Endodermal cell (in vitro differentiated cells): ENCODE measurements at regions not wholly inside any gene's neighbourhood (a gene's known extent, or its start where the extent isn't known, plus 50 kb on each side); places are given as distances from the start of the nearest gene placed in this dataset.

Source experiments
- DNase-seq: peaks from one replicate; pipeline ENCODE4 v3.0.0-alpha.2; 2017
- H3K27ac ChIP-seq: 2 replicates; pipeline ENCODE4 v1.5.1; 2013; ENCODE audit warnings: mild to moderate bottlenecking, low read depth, low read length, moderate library complexity
- H3K27me3 ChIP-seq: 2 replicates; pipeline ENCODE4 v1.6.1; 2013; ENCODE audit warnings: mild to moderate bottlenecking, low read length, moderate library complexity; ENCODE audit not compliant: insufficient read depth, control insufficient read depth, poor library complexity, severe bottlenecking
- H3K36me3 ChIP-seq: 2 replicates; pipeline ENCODE4 v1.7.0; 2013; ENCODE audit warnings: mild to moderate bottlenecking, low read length, moderate library complexity; ENCODE audit not compliant: control insufficient read depth, insufficient read depth
- H3K4me1 ChIP-seq: one replicate; pipeline ENCODE4 v1.7.0; 2013; ENCODE audit warnings: low read length; ENCODE audit not compliant: control insufficient read depth, insufficient read depth
- H3K4me3 ChIP-seq: 2 replicates; pipeline ENCODE4 v1.5.1; 2013; ENCODE audit warnings: mild to moderate bottlenecking, low read length, moderate library complexity
- H3K9ac ChIP-seq: 2 replicates; pipeline ENCODE4 v1.6.1; 2013; ENCODE audit warnings: mild to moderate bottlenecking, low read length, moderate library complexity; ENCODE audit not compliant: poor library complexity, severe bottlenecking; ENCODE audit errors: extremely low read depth
- H3K9me3 ChIP-seq: 2 replicates; pipeline ENCODE4 v1.6.1; 2013; ENCODE audit warnings: mild to moderate bottlenecking, low read length, moderate library complexity; ENCODE audit not compliant: control insufficient read depth
- H3K27ac Mint-ChIP-seq: 2 replicates; pipeline ENCODE4 v1.8.0; 2020; ENCODE audit warnings: mixed read lengths
- H3K27me3 Mint-ChIP-seq: 2 replicates; pipeline ENCODE4 v1.8.0; 2021; ENCODE audit warnings: mild to moderate bottlenecking, mixed read lengths; ENCODE audit not compliant: insufficient read depth
- H3K36me3 Mint-ChIP-seq: 2 replicates; pipeline ENCODE4 v1.8.0; 2020; ENCODE audit warnings: low read depth, mixed read lengths
- H3K4me1 Mint-ChIP-seq: 2 replicates; pipeline ENCODE4 v1.8.0; 2020; ENCODE audit warnings: mixed read lengths
- H3K4me3 Mint-ChIP-seq: 2 replicates; pipeline ENCODE4 v1.8.0; 2020; ENCODE audit warnings: mild to moderate bottlenecking, moderate library complexity, mixed read lengths
- H3K9me3 Mint-ChIP-seq: 2 replicates; pipeline ENCODE4 v1.8.0; 2020; ENCODE audit warnings: mild to moderate bottlenecking, mixed read lengths
- CTCF ChIP-seq: fragments of 200-600 bp; sonication (generic); conservative IDR thresholded peaks from 2 replicates; pipeline ENCODE4 v1.5.0; 2021; ENCODE audit warnings: antibody characterized with exemption, mild to moderate bottlenecking
- WGBS, 2 experiments: methylation state at CpG; one replicate each; pipeline versions ENCODE4 v1.1.5 to v1.1.7; 2013; ENCODE audit warnings: missing lambda C conversion rate in 2 of 2, mixed read lengths in 1 of 2; ENCODE audit not compliant: insufficient coverage in 1 of 2, insufficient read length in 1 of 2; 5-methylcytosine and 5-hydroxymethylcytosine counted together

GRCh38 chr6:145538989-145539388, 196.3 kb downstream of the EPM2A start:
- 96 to 100% methylated on average over 1 of the region's 1 CpG for WGBS, 2 experiments
- Mint-ChIP-seq H3K9me3 (peaks cover 25% of the 10 kb centered on the region), H3K4me1 (peaks cover 2% of the 10 kb centered on the region), H3K27ac (no peak overlapping the region), H3K4me3 (no peak overlapping the region), H3K27me3 (peaks cover 68% of the 10 kb centered on the region), H3K36me3 (peaks cover 8% of the 10 kb centered on the region)
- Histone ChIP-seq H3K9me3 (peaks cover 29% of the 10 kb centered on the region), H3K9ac (no peak overlapping the region), H3K27ac (no peak overlapping the region), H3K36me3 (no peaks in the 10 kb centered on the region), H3K4me3 (no peak overlapping the region), H3K27me3 (no peaks in the 10 kb centered on the region), H3K4me1 (no peaks in the 10 kb centered on the region)
- TF ChIP-seq CTCF: no peak
- DNase-seq: no peak

- H3K4me3 Mint-ChIP-seq: no peak overlapping the region
- no peak for DNase-seq
- 87 to 91% methylated on average over 3 of the region's 3 CpGs for WGBS, 2 experiments
- Histone ChIP-seq H3K4me3 (no peak overlapping the region), H3K36me3 (no peaks in the 10 kb centered on the region), H3K27me3 (no peaks in the 10 kb centered on the region), H3K9me3 (peaks cover 21% of the 10 kb centered on the region), H3K4me1 (no peaks in the 10 kb centered on the region), H3K9ac (no peak overlapping the region), H3K27ac (no peak overlapping the region)
- peaks cover 2% of the 10 kb centered on the region for H3K4me1 Mint-ChIP-seq
- H3K36me3 Mint-ChIP-seq: peaks cover 8% of the 10 kb centered on the region
- no peak overlapping the region for H3K27ac Mint-ChIP-seq
- H3K27me3 Mint-ChIP-seq: peaks cover 63% of the 10 kb centered on the region
- no peak for TF ChIP-seq CTCF
- H3K9me3 Mint-ChIP-seq: peaks cover 25% of the 10 kb centered on the region
Measured at GRCh38 chr6:145539831-145540230, 195.5 kb downstream of the EPM2A start.

GRCh38 chr6:145540741-145541140, 194.6 kb downstream of the EPM2A start:
- no peak overlapping the region for H3K4me3 Mint-ChIP-seq
- peaks cover 56% of the 10 kb centered on the region for H3K27me3 Mint-ChIP-seq
- no peak for DNase-seq
- H3K9me3 Mint-ChIP-seq: peaks cover 20% of the 10 kb centered on the region
- no peak for TF ChIP-seq CTCF
- peaks cover 6% of the 10 kb centered on the region for H3K4me1 Mint-ChIP-seq
- Histone ChIP-seq H3K9me3 (peaks cover 18% of the 10 kb centered on the region), H3K27me3 (no peaks in the 10 kb centered on the region), H3K4me3 (no peak overlapping the region), H3K36me3 (no peaks in the 10 kb centered on the region), H3K4me1 (no peaks in the 10 kb centered on the region), H3K9ac (no peak overlapping the region), H3K27ac (no peak overlapping the region)
- 86% methylated on average over 1 of the region's 2 CpGs; no CpG with 5 or more reads in 1 of the 2 experiments for WGBS, 2 experiments
- peaks cover 8% of the 10 kb centered on the region for H3K36me3 Mint-ChIP-seq
- H3K27ac Mint-ChIP-seq: no peak overlapping the region
